Psoas muscle (tissue), 7 donors: ENCODE measurements at regions not wholly inside any gene's neighbourhood (a gene's known extent, or its start where the extent isn't known, plus 50 kb on each side); places are given as distances from the start of the nearest gene placed in this dataset.

ENCODE experiments used
- ATAC-seq, 4 donors: fragments of 200-7000 bp; cut with Tn5 transposase; one replicate each; pipeline ENCODE4 v1.9.1; 2020; ENCODE audit warnings: moderate library complexity in 3 of 4, mild to moderate bottlenecking in 2 of 4
- DNase-seq, 2 donors: peaks; one replicate each; pipeline ENCODE4 v3.0.0-alpha.2; 2020
- H3K27ac ChIP-seq: fragments of 200-600 bp; one replicate; pipeline ENCODE4 v1.8.0; 2022
- H3K27me3 ChIP-seq, 3 donors: fragments of 200-600 bp in 1 of 3; one replicate each; pipeline versions ENCODE4 v1.6.1 to v1.8.0; 2013 to 2022; ENCODE audit warnings: low read length in 2 of 3, mild to moderate bottlenecking in 2 of 3, moderate library complexity in 1 of 3; ENCODE audit not compliant: insufficient read depth in 3 of 3
- H3K36me3 ChIP-seq, 2 donors: fragments of 200-600 bp in 1 of 2; one replicate each; pipeline versions ENCODE4 v1.6.1 to v1.8.0; 2013 to 2022; ENCODE audit warnings: low read depth in 1 of 2, mild to moderate bottlenecking in 1 of 2, moderate library complexity in 1 of 2; ENCODE audit not compliant: insufficient read depth in 1 of 2
- H3K4me1 ChIP-seq: fragments of 200-600 bp; one replicate; pipeline ENCODE4 v1.8.0; 2022
- H3K4me3 ChIP-seq: fragments of 200-600 bp; one replicate; pipeline ENCODE4 v1.8.0; 2022; ENCODE audit warnings: mild to moderate bottlenecking
- H3K9me3 ChIP-seq: fragments of 200-600 bp; one replicate; pipeline ENCODE4 v1.8.0; 2022
- CTCF ChIP-seq: fragments of 200-600 bp; IDR thresholded peaks from one replicate; pipeline ENCODE4 v1.8.0; 2022; ENCODE audit warnings: antibody characterized with exemption
- WGBS, 3 donors: extraction: QIAGEN DNeasy Blood & Tissue Kit; methylation state at CpG; one replicate each; pipeline versions ENCODE4 v1.1.6 to v1.1.7; 2013; 5-methylcytosine and 5-hydroxymethylcytosine counted together
- intact Hi-C, 2 donors: fragments of 100-400 bp; cut with DNase I; formaldehyde crosslinking; loops; one replicate each; pipeline versions ENCODE4 v1.11.0 to v1.14.2; 2022
- donor health status: healthy with polysubstance abuse.
- donor health status: DM: no; HTN: no; CAD: no; lungs with moderate emphysema.
- donor health status: Bipolar disorder and iron deficiency.
- donor health status: healthy.
- donor health status: DM: yes; HTN: yes; CAD: no.
- donor health status: DM: no; HTN: no; CAD: no.
- donor health status: DM: yes; HTN: yes; CAD: no.

- intact Hi-C loops: no loop called here
- DNase-seq: no peak
- no peaks in the 10 kb centered on the region for H3K9me3 ChIP-seq
- H3K27me3 ChIP-seq: no peaks in the 10 kb centered on the region
- H3K36me3 ChIP-seq: no peaks in the 10 kb centered on the region
- ATAC-seq: no peak
- H3K4me1 ChIP-seq: no peaks in the 10 kb centered on the region
- no peak overlapping the region for H3K4me3 ChIP-seq
- no peak for TF ChIP-seq CTCF
- no peak overlapping the region for H3K27ac ChIP-seq
These were observed 96.7 kb upstream of the NOVA1 start for GRCh38 chr14:26694521-26694920.

- no peaks in the 10 kb centered on the region for H3K27me3 ChIP-seq
- intact Hi-C loops: loop anchor here in 1 of 2 donors (10.0 kb wide), 1 partner anchor 822 kb away; no protein-coding TSS in a partner anchor
- TF ChIP-seq CTCF: no peak
- no peak overlapping the region for H3K27ac ChIP-seq
- H3K4me3 ChIP-seq: no peak overlapping the region
- WGBS, 3 donors: 46 to 52% (median 47%) methylated on average over 4 of the region's 4 CpGs
- ATAC-seq (no peak), DNase-seq (no peak)
- no peaks in the 10 kb centered on the region for H3K4me1 ChIP-seq
- no peaks in the 10 kb centered on the region for H3K9me3 ChIP-seq
- H3K36me3 ChIP-seq: no peaks in the 10 kb centered on the region
These were observed 104.9 kb upstream of the NOVA1 start for GRCh38 chr14:26702721-26703230.

GRCh38 chr14:26703686-26704366 lies 106.0 kb upstream of the NOVA1 start:
- Histone ChIP-seq H3K4me3 (no peak overlapping the region), H3K36me3 (no peaks in the 10 kb centered on the region), H3K9me3 (no peaks in the 10 kb centered on the region), H3K27ac (no peak overlapping the region), H3K4me1 (no peaks in the 10 kb centered on the region), H3K27me3 (no peaks in the 10 kb centered on the region)
- TF ChIP-seq CTCF: no peak
- WGBS, 3 donors: 65 to 74% (median 67%) methylated on average over 2 of the region's 2 CpGs
- DNase-seq: no peak
- ATAC-seq: no peak
- intact Hi-C loops: loop anchor here in 1 of 2 donors (10.0 kb wide), 1 partner anchor 821 kb away; no protein-coding TSS in a partner anchor

- WGBS, 3 donors: 77 to 84% (median 79%) methylated on average over 3 of the region's 3 CpGs
- ATAC-seq (no peak), DNase-seq (no peak)
- Histone ChIP-seq H3K9me3 (no peaks in the 10 kb centered on the region), H3K27ac (no peak overlapping the region), H3K27me3 (no peaks in the 10 kb centered on the region), H3K4me3 (no peak overlapping the region), H3K4me1 (no peaks in the 10 kb centered on the region), H3K36me3 (no peaks in the 10 kb centered on the region)
- TF ChIP-seq CTCF: no peak
- intact Hi-C loops: loop anchor here in 1 of 2 donors (10.0 kb wide), 1 partner anchor 818 kb away; no protein-coding TSS in a partner anchor
These were observed 109.4 kb upstream of the NOVA1 start for GRCh38 chr14:26707234-26707633.

GRCh38 chr14:26709019-26709418 lies 111.2 kb upstream of the NOVA1 start:
- H3K4me1 ChIP-seq: no peaks in the 10 kb centered on the region
- no peaks in the 10 kb centered on the region for H3K36me3 ChIP-seq
- H3K27me3 ChIP-seq: no peaks in the 10 kb centered on the region
- intact Hi-C loops: loop anchor here in 1 of 2 donors (10.0 kb wide), 1 partner anchor 816 kb away; no protein-coding TSS in a partner anchor
- no peaks in the 10 kb centered on the region for H3K9me3 ChIP-seq
- DNase-seq (no peak), ATAC-seq (no peak)
- H3K4me3 ChIP-seq: no peak overlapping the region
- H3K27ac ChIP-seq: no peak overlapping the region
- no peak for TF ChIP-seq CTCF
